NCI-H1694 (cell line): ENCODE measurements at regions not wholly inside any gene's neighbourhood (a gene's known extent, or its start where the extent isn't known, plus 50 kb on each side); places are given as distances from the start of the nearest gene placed in this dataset.
"Not testable (repeated sequence)": the region's sequence is repeated elsewhere in the genome, so short reads cannot be mapped to it uniquely, and the experiment has no call there.

Experiments
- DNase-seq: peaks from one replicate; lab custom pipeline; 2025; lab: John Stamatoyannopoulos, UW

- no peak for DNase-seq
These were observed 94.3 kb upstream of the FRMD4A start for GRCh38 chr10:14425034-14425433.

DNA sequence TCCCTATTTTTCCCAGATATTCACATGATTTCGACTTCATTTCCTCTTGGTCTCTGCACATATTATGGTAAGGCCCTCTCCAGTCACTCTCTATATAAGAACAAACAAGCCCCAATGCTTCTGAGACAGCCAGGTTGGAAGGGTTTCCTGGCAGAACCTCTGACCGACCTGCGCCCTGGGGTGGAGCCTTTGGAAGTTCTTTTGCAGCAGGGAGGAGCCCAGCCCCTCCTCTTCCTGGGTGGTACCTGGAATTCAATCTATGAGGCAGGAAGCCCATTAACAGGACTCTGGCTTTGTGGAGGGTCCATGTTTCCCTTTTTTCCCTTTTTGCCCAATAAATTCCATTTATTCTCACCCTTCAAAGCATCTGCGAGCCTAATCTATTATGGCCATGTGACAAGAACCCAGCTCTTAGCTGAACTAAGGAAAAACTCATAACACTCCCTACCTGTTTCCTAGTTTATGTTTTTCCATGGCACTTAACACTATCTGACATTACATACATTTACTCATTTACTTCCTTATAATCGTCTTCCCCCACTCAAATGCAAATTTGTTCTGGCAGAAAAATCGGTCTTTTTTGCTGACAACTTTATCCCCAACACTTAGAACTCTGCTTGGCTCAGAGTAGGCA, 92.5 kb upstream of the FRMD4A start:
- no peak for DNase-seq

DNA sequence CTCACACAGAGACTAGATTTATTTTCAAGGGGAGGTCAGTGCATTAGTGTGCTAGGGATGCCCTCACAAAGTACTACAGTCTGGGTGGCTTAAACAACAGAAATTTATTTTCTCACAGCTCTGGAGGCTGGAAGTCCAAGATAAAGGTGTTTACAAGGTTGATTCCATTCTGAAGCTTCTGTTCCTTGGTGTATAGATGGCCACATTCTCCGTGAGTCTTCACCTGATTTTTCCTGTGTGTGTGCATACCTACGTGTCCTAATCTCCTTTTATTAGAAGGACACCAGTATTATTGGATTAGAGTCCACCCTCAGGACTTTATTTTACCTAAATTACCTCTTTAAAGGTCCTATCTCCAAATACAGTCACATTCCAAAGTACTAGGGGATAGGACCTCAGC, 91.7 kb upstream of the FRMD4A start:
- DNase-seq: no peak

GRCh38 chr10:14421941-14422340, 91.2 kb upstream of the FRMD4A start:
- DNase-seq: no peak

DNA sequence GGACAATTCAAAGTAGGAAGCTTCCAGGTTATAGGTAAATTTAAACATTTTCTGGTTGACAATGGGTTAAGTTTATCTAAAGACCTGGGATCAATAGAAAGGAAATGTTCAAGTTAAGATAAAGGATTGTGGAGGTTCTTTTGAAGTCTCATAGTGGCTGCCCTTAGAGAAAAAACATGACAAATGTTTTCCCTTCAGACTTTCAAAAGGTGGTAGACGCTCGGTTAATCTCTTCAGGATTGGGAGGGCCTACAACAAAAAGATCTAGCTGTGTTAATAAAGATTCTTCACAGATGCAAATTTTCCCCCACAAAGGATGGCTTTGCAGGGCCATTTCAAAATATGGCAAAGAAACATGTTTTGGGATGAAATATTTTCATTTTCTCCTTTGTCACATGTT, 86.6 kb upstream of the FRMD4A start:
- DNase-seq: not testable (repeated sequence)

DNA sequence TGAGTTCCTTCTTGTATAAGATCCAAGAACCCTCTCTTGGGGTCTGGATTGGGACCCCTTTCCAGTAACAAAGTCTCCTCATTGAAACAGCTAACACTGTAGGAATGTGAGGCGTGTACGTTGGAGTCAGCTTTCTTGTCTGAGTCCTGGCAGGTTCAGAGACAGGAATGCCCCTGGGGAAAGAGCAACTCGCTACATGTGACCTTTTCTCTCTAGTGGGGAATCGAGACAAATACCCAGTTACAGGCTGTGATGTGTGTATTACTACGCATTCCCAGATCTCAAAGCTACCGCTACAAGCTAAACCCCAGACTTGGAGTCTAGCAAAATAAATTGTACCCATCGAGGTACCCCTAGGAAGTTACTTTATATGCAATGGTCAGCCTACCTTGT, 85.6 kb upstream of the FRMD4A start:
- DNase-seq: no peak

DNA sequence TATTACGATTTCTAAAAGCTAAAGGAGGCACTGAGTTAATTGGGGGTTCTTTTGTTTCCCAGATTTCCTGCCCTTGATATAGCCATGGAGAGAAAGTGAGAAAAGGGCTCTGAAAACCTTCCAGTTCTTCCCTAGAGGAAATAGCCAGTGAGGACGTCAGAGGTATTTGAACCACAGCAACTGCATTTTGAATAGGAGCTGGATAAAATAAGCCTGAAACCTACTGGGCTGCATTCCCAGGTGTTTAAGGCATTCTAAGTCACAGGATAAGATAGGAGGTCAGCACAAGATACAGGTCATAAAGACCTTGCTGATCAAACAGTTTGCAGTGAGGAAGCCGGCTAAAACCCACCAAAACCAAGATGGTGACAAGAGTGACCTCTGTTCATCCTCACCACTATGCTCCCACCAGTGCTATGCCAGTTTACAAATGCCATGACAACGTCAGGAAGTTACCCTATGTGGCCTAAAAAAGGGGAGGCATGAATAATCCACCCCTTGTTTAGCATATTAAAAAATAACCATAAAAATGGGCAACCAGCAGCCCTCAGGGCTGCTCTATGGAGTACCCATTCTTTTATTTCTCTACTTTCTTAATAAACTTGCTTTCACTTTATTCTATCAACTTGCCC, 85.1 kb upstream of the FRMD4A start:
- DNase-seq: no peak

DNA sequence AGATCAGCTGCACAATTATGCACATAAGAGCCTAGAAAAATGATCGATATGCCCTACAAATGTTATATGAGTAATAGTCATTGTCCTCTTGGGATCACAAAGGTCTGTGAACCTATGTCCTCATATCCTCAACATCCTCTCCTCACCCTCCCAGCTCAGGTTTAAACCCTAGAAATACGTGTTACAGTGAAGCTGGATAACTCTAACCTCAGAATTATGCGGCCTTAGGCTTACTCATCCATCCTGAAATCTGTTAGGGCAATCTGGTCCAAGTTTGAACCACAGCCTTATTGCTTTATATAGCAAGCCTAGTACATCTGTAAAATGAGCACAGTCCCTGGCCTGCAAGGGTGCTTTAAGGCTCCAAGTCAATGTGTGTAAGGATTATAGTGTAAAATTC, 84.2 kb upstream of the FRMD4A start:
- DNase-seq: no peak

DNA sequence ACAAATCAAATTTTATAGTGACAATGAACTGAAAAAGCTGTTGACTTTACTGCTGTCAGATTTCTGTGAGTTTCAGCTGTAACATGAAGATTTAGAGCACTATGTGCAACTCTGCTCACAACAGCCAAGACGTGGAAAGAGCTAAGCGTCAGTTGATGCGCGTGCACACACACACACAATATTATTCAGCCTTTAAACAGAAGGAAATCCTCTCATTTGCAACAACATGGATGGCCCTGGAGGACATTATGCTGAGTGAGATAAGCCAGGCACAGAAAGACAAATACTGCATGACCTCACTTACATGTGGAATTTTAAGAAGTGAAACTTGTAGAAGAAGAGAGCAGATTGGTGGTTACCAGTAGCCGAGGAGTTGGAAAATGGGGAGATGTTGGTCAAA, 82.8 kb upstream of the FRMD4A start:
- DNase-seq: no peak

- DNase-seq: no peak
These were observed 81.9 kb upstream of the FRMD4A start for GRCh38 chr10:14412624-14413023.

DNA sequence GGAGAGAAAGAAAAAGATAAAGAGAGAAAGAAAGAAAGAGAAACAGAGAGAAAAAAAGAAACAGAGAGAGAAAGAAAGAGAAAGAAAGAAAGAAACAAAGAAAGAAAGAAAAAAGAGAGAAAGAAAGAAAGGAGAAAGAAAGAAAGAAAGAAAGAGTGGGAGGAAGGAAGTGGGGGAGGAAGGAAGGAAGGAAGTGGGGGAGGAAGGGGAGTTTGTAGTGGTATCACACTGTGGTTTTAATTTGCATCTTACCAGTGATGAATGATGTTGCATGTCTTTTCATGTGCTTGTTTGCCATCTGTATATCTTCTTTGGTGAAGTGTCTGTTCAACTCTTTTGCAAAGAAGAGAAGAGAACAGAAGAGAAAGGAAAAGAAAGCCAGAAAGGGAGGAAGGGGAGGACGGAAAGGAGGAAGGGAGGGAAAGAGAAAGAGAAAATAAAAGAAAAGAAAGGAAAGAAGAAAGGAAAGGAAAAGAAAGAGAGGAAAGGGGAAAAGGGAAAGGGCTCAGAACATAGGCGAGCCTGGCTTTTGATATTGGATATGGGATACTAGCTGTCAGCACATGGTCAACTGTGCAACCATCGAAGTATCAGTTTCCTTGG, 79.2 kb upstream of the FRMD4A start:
- no peak for DNase-seq

GRCh38 chr10:14409247-14409646, 78.5 kb upstream of the FRMD4A start:
- no peak for DNase-seq

- no peak for DNase-seq
These were observed 77.4 kb upstream of the FRMD4A start for GRCh38 chr10:14408139-14408538.

DNA sequence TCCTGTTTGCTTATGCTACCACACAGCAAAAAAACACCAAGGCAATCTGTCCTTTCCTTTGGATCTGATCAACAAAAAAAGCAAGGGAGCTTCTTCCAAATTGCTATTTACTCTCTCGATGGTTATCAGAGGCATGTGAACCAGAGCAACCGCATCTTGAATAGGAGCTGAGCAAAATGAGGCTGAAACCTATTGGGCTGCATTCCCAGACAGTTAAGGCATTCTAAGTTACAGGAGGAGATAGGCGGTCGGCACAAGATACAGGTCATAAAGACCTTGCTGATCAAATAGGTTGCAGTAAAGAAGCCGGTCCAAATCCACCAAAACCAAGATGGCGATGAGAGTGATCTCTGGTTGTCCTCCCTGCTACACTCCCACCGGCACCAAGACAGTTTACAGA, 76.8 kb upstream of the FRMD4A start:
- no peak for DNase-seq

GRCh38 chr10:14405076-14406065, 74.6 kb upstream of the FRMD4A start:
- DNase-seq: no peak

DNA sequence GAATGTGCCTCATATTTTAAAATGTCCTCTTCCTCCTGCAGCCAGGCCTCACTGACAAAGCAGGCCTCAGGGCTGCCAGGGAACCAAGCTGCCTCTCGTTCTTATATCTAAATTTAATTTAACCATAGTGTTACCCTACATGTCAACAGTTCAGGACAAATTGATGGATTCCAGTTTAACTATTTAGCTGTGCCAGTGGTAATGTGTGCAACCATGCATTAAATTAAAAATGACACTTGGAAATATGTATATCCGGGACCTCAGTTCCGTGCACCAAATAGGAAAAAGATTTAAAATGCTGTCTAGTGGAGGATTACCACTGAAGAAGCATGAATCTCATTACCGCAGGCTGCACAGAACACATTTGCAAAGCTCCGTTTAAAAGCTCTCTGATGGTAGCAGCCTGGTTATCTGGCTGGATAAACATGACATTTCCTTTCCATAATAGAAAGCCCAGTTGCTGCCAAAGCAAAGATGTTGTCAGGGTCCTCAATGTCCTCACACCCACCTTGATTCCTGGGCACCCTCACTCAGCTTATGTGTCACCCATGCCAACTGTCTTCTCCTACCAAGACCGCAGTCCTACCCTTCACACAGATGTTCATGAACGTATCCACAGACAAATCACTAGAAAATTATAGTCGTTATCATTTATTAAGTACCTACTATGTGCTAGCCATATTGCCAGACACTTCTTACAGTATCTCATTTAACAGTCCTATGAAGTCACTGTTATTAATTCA, 73.3 kb upstream of the FRMD4A start:
- peak; percentile 41 for DNase-seq

DNA sequence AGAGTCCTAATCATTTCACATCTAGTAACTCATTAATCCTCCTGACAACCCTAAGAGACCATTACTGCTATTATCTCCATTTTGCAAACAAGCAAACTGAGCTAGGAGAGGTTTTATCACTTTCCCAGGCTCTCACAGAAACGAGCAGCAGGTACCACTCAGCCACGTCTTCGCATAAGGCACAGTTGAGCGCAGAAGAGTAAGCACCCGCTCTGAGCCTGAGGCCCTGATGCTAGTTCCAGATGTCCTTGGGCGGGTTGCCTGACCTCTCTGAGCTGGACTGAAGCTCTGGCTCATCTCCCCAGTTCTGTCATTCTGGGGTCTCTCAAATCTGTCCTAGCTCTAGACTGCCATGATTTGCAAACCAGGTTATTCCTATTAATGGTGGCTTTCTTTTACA, 72.6 kb upstream of the FRMD4A start:
- DNase-seq: no peak

- DNase-seq: no peak
These were observed 68.9 kb upstream of the FRMD4A start for GRCh38 chr10:14399641-14400040.

GRCh38 chr10:14397066-14397465, 66.3 kb upstream of the FRMD4A start:
- DNase-seq: no peak

DNA sequence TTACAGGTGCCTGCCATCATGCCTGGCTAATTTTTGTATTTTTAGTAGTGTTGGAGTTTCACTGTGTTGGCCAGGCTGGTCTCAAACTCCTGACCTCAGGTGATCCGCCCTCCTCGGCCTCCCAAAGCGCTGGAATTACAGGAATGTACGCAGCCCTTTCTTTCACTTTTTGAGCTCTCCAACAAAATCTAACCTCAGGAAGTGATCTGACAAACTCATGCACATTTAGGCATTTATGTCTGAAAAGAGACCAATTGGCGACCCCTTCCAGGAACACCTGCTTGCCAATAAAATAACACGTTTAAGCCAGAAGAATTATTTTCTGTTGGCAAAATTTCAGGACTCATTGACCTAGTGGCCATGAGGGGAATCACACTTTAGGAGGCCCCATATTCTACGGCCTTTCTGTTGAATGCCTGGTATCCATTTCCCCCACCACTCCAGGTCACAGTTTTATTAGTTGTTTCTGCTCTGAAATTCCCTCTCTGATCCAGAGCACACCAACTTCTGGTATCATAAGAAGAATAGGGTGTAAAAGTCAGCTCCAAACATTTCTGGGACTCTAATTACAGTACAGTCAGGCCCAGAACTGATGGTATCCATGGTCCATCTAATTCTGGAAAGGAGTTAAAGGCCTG, 65.8 kb upstream of the FRMD4A start:
- DNase-seq: no peak

- no peak for DNase-seq
These were observed 63.5 kb upstream of the FRMD4A start for GRCh38 chr10:14394179-14394578.
